HT-29 (cell line): ENCODE measurements at regions not wholly inside any gene's neighbourhood (a gene's known extent, or its start where the extent isn't known, plus 50 kb on each side); places are given as distances from the start of the nearest gene placed in this dataset.

ENCODE experiments used
- DNase-seq: peaks from one replicate; pipeline ENCODE4 v3.0.0-alpha.2; 2015; ENCODE audit warnings: low spot score

DNA sequence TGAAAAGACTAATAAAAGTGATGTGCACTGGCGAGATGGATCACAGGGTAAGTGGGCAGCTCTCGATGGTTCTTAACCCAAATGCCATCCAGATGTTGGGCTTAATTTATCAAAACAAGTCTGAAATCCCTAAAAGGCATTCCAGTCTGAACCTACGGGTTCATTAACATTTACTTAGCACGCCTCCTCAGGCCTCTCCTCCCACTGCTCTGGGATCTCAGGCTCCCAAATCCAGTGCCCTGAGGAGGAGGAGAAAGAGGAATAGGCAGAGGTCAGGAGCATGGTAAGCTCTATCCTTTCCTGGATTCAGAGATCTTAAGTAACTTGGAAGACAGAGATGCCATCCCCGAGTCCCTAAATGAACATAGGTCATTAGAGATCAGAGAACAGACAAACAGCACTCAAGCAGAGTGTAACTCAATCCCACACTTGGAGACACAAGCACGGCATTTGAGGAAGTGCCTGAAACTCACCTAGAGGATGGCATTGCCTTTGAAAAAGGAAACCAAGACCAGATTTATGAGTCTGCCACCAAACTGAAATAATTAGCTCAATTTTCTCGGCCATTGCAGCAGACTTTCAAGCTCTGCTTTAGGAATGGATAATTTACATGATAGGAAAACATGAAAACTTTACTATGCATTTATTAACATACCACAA lies 140.9 kb downstream of the CXCL12 start:
- DNase-seq = no peak

DNA sequence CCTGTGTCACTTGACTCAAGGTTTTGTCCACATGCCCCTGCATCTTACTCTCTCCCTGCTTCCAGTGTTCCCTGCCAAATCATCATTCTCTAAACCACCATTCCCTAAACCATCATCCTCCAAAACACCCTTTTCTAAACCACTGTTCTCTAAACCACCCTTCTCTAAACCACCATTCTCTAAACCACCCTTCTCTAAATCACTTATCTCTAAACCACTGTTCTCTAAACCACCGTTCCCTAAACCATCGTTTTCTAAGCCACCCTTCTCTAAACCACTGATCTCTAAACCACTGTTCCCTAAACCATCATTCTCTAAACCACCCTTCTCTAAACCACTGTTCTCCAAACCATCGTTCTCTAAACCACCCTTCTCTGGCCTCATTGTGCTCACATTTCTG lies 142.1 kb downstream of the CXCL12 start:
- no peak for DNase-seq

DNA sequence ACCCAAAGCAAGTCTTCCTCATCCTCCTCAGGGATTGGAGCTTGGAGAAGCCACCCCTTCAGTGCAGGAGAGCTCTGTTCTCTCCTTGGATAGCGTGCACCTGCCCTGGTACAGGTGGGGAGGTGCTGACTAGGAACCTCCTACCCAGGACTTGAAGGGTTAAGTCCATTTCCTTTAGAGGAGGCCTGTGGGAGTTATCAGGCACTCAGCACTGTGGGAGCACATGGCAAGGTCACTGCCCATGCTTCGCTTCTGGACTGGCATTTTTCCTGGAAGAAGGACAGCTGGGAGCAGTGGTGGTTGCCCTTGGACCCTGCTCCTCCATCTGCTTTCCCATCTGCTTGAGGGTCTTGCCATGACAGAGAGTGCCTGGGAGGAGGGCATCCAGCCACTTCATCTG lies 142.8 kb downstream of the CXCL12 start:
- DNase-seq = no peak

DNA sequence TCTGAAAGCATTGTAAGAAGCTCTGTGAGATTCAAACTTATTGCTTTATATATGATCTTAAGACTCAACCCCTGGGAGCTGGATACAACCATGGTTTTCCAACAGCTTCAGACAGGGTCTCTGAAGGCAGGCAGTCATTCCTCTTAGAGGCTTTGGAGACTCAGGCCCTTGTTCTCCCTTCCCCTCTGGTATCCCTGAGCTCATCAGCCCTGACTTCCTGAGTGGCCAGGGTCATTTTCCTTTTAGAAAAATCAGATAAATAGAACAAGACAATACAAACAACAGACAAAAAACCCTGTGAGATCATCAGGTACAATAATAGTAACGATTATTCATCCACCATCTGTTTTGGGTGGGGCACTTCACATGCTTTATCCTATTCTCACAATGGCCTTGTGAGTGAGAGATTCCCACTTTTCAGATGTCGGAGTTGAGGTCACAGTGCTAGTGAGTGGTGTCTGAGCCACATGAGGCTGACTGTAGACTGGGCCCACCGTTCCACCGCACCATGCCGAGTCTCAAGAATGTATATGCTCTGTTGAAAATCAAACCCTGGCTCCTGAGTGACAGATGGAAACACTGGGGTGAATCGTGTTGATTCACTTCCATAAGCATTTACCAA lies 144.2 kb downstream of the CXCL12 start:
- no peak for DNase-seq

DNA sequence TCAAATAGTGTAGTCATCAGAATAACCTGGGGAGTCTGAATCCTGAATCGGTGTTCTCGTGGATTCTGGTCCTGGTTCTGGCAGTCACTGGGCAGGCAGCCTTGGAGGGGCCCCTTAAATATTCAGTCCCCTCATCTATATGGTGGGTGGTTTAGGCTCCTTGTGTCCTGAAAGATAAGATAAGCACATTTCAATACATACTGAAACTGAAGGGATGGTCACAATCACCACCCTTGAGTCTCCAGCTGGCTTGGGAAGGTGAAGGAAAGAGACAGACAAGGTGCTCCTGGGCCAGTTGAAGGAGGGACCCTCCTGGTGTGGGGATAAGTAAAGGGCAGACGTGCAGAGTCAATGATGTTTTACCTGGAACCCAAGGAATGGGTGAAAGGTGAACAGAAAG lies 146.7 kb downstream of the CXCL12 start:
- no peak for DNase-seq

DNA sequence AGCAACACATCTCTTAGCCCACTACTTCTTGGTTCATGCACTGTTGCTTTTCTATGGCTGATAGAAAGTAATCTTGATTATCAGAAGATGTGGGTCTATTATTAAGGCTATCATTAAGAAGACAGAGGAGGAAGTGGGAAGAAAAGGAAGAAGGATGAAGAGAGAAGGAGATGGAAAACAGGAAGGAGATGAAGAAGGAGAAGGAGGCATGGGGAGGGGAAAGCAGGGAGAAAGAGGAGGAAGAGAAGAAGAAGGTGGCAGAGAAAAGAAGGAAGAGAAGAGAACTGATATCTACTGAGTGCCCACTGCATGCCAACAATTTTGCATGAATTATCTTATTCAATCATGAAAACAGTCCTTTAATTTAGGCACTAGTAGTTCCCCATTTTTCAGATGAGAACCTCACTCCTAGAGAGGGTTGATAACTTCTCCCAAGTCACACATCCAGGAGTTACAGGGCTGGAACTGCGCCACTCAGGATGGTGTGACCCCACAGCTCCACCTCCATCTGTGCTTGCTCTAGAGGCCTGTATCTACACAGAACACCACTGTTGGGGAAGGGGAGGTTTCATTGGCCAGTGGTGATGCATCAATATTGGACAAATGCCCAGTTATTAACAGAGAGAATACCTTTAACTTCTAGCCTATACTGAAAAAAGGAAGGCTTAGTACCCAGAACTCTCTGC lies 147.4 kb downstream of the CXCL12 start:
- no peak for DNase-seq

DNA sequence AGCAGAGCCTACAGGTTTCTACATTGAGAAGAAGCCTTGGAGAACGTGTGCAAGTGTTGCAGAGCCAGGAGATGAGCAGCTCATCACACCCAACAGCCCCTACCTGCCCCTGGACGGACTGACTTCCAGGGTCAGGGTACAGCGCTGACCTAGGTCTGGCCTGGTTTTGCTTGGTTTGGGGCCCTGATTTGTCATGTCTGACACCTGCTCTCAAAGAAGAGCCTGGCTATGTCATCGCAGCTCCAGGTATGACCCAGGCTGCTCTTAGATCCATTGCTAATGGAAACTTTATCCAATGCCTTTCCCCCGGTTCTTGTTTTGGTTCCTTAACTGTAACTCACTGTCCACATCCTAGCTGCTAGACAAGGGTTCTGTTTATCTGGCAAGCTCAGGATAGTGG lies 149.5 kb downstream of the CXCL12 start:
- no peak for DNase-seq

DNA sequence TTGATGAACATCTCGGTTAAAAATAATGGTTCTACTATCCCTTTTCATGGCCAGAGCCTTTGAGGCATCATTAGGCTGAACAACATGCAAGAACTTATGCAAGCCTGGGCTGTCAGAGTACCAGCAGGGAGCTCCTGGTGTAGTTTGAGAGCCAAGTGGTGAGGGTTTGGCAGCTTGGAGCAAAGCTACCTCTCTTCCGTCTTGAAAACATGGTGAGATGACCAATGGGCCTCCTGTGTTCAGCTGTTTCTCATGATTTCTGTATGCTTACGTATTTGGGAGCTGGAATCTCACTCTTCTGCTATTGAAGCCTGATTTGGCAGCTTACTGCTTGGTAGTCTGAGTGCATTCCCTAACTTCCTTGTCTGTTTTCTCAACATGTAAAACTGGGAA lies 150.4 kb downstream of the CXCL12 start:
- no peak for DNase-seq

DNA sequence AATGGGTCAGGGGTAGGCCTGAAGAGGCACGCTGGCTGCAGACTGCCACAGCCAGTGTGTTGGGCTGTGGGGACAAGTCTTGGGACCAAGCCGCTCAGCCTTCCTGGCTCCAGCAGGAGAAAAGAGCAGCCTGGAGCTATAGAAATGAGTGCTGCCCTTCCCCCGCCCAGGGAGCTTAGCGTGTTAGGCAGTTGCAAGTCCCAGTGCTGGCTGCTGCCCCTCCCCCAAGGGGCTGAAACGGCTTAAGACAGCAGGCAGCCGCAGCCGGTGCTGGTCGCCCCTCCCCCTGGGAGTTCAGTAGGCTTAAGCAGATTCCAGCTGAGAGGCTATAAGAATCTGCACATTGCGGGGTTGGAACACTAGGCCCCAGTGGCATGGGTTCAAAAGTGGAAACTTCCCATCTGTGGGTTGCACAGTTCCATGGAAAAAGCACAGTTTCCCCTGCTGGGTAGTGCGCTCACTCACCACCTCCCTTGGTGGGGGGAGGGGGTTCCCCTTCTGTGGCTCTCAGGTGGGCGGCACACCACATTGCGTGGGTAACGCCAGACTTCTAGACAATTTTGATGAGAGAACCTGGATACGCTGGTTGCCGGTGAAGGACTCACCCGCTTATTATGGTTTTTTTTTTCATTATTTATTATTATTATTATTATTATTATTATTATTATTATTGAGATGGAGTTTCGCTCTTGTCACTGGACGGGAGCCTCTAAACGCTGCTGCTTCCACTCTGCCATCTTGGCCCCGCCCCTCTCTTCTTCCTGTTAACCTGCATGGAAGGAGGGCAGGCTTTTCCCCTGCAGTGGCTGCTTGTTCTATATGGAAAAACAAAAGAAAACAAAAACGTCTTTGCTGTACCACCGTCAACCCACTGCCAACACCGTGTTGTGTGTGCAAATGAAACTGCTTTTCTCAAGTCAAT lies 151.1 kb downstream of the CXCL12 start:
- DNase-seq = no peak

DNA sequence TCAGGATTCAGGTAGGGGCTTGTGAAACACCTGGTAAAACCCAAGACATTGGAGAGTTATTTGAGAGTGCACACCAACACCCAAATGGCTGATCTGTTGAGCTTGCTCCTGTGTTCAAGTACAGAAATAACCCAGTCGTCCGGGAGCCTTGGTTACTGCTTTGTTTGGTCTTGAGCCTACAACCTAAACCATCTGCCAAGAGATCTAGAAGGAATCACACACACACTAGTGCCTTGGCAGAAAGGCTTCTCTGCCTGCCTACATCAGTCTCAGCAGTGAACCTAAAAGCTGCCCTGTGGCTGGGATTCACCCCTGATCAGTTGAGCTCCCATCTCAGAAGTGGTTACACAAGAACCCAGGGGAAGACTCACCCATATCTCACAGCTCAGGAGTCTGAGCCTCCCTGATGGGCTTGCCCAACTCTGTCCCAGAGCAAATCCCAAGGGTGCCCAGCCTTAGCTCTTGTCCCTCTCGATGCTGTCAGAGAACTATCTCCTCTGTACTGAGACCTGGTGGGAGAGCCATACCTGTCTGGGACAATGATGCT lies 167.6 kb downstream of the CXCL12 start:
- DNase-seq = no peak

DNA sequence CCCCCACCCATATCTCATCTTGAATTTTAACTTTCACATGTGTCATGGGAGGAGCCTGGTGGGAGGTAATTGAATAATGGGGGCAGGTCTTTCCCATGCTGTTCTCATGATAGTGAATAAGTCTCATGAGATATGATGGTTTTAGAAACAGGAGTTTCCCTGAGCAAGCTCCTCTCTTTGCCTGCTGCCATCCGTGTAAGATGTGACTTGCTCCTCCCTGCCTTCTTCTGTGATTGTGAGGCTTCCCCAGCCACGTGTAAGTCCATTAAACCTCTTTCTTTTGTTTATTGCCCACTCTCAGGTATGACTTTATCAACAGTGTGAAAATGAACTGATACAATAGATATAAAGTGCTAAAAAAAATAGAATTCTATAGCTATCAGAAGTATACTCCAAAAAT lies 168.8 kb downstream of the CXCL12 start:
- no peak for DNase-seq

DNA sequence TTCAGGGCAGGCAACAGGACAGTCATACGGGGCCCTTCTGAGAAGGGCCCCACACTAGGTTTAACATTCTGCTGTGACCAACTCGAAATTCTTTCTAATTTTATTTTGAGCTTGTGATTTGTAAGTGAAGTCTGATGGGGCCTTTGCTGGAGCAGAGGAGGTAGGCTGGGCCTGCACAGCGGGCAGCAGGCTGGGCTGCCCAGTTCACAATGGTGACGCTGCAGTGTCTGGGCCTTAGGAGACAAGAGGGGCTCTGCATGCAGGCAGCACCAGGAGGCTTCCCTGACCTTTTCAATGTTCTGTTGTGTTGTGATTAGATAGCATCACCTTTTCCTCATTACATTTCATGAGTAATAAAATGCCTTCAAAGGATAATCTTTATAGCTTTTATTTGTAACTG lies 175.1 kb downstream of the CXCL12 start:
- no peak for DNase-seq

DNA sequence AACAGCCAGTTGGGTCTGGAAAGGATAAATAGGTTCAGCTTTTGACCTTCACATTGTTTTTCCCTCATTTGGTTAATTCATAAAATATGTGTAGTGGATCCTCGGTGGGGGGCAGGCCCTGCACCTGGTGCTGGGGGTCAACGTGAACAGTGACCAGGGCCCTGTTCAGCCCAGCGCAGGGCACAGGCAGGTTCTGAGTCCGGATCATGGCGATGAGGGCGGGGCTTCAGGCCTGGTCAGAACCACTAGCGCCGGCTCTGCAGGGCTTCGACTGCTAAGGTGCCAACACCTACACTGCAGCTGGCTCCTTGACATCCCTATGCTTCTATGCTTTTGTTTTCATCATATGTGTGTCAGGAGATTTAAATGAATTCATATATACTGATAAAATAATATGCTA lies 177.7 kb downstream of the CXCL12 start:
- DNase-seq = no peak

DNA sequence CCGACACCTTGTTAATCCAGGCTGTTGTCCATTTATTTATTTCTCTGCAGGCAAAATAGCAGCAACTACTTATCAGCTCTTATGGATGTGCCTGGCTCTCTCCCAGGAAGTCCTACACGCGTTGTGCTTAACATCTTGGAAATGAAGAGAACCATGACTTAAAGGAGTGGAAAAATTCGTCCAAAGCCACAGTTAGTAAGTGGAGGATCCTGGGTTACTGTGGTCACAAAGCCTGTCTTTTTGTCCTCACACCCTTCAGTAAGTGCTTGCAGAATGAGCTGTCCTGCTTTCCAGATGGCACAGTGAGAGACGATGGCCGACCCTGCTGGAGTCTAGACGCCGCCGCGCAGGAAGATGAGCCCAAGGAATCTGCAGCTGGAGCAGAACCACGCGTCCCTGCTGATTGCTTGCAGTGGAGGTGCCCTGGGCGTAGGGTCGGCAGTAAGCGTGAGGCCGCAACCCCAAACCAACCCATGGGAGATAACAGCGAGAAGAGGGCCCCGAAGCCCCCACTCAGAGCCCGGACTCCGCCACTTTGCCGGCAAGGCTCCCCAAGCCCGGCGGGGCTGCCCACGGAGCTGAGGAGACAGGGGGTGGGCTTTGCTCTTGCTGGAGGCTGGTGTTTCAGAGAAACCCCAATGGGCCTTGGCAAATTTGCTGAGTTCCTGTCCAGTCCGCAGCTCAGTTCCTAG lies 178.6 kb downstream of the CXCL12 start:
- no peak for DNase-seq

DNA sequence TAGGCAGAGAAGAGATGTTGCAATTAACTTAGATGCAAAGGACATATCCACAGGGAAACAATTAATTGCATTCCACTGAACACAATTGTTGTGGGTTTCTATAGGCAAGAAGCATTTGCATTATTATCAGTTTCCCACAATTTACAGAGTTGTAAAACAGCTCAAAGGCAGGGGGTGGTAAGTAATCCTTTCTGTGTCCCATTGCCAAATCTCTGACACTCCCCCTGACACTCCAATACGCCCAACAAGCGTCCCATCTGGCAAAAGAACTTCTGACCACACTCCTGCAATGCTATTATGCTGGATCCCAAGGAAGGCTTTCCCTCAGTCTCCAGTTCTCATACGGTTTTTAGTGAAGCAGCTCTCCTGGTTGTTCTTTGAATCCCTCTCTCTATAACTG lies 179.8 kb downstream of the CXCL12 start:
- DNase-seq = no peak

DNA sequence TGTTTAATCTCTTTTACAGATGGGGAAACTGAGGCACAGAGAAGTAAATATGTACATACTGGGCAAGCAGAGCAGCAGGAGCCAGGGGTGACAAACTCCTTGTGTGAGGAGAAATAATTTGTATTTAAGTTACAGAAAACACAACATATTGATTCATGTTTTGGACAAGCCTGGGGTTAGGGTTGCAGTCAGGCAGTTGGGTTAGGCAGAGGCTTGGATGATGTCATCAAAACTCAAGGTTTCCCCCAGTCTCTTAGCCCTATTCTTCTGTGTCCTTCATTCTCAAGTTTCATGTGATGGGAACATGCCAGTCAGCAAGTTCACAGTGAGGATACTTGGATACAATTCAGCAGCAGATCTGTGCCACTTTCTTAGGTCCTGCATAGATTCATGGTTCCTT lies 181.4 kb downstream of the CXCL12 start:
- no peak for DNase-seq

DNA sequence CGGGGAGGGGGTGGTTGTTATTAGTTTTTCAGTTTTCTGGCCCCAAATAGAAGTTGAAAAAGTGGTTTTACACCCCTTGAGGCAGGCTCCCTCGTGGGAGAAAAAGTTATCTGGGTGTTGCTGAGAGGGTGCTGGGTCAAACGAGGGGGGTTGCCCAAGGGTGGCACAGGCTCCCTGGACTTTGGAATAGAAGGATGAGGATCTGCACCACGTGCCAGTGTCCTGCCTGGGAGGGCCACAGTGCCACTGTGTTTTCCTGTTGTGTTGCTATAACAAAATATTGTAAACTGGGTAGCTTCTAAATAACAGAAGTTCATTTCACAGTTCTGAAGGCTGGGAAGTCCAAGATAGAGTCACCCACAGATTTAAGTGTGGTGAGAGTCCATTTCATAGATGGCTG lies 181.9 kb downstream of the CXCL12 start:
- no peak for DNase-seq

DNA sequence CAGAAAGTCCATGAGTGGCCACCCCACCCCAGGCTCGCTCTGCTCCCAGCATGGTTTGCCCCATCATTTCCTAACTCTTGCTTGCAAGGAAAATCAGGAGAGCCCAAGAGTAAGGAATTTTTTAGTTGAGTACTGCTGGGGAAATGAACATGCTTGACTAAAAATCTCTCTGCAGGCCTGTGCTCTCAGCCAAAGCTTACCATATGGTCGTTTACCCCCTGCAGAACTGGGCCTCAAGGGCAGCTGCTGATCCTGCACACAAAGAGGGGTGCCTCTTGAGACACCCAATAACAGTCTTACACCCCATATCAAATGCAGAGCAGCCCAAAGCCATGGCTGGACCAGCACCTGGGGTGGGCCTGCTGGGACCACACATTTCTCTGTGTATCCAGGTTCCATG lies 183.2 kb downstream of the CXCL12 start:
- no peak for DNase-seq

DNA sequence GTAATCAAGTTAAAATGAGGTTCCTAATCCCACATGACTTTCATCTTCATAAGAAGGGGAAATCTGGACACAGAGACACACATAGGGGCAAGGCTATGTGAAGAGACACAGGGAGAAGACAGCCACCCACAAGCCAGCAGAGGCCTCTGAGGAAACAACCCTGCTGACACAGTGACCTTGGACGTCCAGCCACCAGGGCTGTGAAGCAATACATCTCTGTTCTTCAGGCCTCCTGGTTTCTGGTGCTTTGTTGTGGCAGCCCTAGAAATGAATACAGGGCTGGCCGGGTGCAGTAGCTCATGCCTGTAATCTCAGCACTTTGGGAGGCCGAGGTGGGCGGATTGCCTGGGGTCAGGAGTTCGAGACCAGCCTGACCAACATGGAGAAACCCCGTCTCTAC lies 183.9 kb downstream of the CXCL12 start:
- no peak for DNase-seq

DNA sequence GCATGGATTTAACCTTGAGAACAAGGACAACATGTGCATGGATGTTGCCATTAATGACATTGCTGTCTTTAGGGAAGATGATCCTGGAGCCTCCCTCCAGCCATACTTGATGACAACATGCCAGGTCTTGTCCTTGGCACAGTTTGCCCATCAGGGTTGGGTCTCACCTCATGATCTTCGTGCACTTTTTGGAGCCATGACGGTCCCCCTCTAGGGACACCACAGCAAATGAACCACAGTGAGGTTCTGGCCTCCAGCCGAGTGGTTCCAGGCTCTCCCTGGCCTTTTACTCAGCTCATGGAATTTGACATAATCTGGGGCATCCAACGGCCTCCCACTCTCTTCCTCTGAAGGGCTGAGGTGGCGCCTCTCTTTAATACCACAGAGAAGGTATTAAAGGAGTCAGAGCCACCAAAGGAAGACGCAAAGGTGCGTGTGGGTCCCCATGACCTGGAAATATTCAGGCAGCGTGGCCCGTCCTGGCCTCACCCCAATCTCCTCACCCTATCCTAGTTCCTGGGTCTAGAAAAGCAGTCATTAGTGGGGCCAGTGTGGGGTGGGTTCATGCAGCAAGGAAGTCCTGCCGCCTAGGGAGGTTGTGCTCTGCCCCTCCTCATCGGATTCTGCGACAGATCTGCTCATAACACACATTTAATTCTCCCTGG lies 184.8 kb downstream of the CXCL12 start:
- no peak for DNase-seq

DNA sequence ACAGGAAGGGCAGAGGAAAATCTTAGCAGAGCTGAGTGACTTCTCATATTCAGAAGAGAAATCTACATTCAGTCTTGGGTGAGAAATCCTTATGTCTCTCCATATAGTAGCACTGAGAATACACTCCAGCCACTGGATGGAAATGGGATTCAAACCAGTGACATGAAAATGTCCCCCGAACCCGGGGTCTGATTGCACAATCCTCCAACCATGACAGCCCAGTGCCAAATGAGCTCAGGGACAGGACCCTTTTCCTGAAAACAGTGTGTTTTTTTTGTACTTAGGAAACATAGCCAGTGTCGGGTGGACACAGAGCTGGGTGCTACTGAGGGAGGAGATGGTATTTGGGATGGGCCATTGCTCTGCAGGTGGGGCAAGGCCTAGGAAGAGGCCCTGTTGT lies 185.6 kb downstream of the CXCL12 start:
- DNase-seq = no peak
